ENCODE measurements at regions not wholly inside any gene's neighbourhood (a gene's known extent, or its start where the extent isn't known, plus 50 kb on each side); places are given as distances from the start of the nearest gene placed in this dataset.
"Not testable (repeated sequence)": the region's sequence is repeated elsewhere in the genome, so short reads cannot be mapped to it uniquely, and the experiment has no call there.

- Histone ChIP-seq H3K4me3 (ENCODE audit: low read depth, low read length) (no peak overlapping the region), H3K36me3 (ENCODE audit: control insufficient read depth, insufficient read depth, low read length) (no peaks in the 10 kb centered on the region), H3K27me3 (ENCODE audit: control insufficient read depth, insufficient read depth, low read length) (no peaks in the 10 kb centered on the region)
- DNase-seq (ENCODE audit: low read depth): no peak
- no peak for TF ChIP-seq CTCF (IDR thresholded peaks at IDR 0.05; ENCODE audit: insufficient read depth, low read length, poor library complexity, severe bottlenecking)
Measured at GRCh38 chr2:4930704-4931103, 761.5 kb upstream of the SOX11 start.

- TF ChIP-seq CTCF (IDR thresholded peaks at IDR 0.05; ENCODE audit: insufficient read depth, low read length, poor library complexity, severe bottlenecking): no peak
- no peak for DNase-seq (ENCODE audit: low read depth)
- Histone ChIP-seq H3K4me3 (ENCODE audit: low read depth, low read length) (no peak overlapping the region), H3K36me3 (ENCODE audit: control insufficient read depth, insufficient read depth, low read length) (no peaks in the 10 kb centered on the region), H3K27me3 (ENCODE audit: control insufficient read depth, insufficient read depth, low read length) (no peaks in the 10 kb centered on the region)
Measured at GRCh38 chr2:4931721-4932365, 760.3 kb upstream of the SOX11 start.

- H3K36me3 ChIP-seq (ENCODE audit: control insufficient read depth, insufficient read depth, low read length); H3K4me3 ChIP-seq (ENCODE audit: low read depth, low read length); H3K27me3 ChIP-seq (ENCODE audit: control insufficient read depth, insufficient read depth, low read length); DNase-seq (ENCODE audit: low read depth): not testable (repeated sequence)
Measured at GRCh38 chr2:4935291-4935690, 756.9 kb upstream of the SOX11 start.

- no peak for TF ChIP-seq CTCF (IDR thresholded peaks at IDR 0.05; ENCODE audit: insufficient read depth, low read length, poor library complexity, severe bottlenecking)
- no peak for DNase-seq (ENCODE audit: low read depth)
- no peak overlapping the region for H3K4me3 ChIP-seq (ENCODE audit: low read depth, low read length)
- H3K27me3 ChIP-seq (ENCODE audit: control insufficient read depth, insufficient read depth, low read length): no peaks in the 10 kb centered on the region
- no peaks in the 10 kb centered on the region for H3K36me3 ChIP-seq (ENCODE audit: control insufficient read depth, insufficient read depth, low read length)
Measured at GRCh38 chr2:4937550-4937949, 754.6 kb upstream of the SOX11 start.

- Histone ChIP-seq H3K4me3 (ENCODE audit: low read depth, low read length) (no peak overlapping the region), H3K36me3 (ENCODE audit: control insufficient read depth, insufficient read depth, low read length) (no peaks in the 10 kb centered on the region), H3K27me3 (ENCODE audit: control insufficient read depth, insufficient read depth, low read length) (no peaks in the 10 kb centered on the region)
- TF ChIP-seq CTCF (IDR thresholded peaks at IDR 0.05; ENCODE audit: insufficient read depth, low read length, poor library complexity, severe bottlenecking): no peak
- DNase-seq (ENCODE audit: low read depth): no peak
Measured at GRCh38 chr2:4938206-4938605, 754.0 kb upstream of the SOX11 start.

- H3K4me3 ChIP-seq (ENCODE audit: low read depth, low read length): no peak overlapping the region
- TF ChIP-seq CTCF (IDR thresholded peaks at IDR 0.05; ENCODE audit: insufficient read depth, low read length, poor library complexity, severe bottlenecking): no peak
- H3K36me3 ChIP-seq (ENCODE audit: control insufficient read depth, insufficient read depth, low read length): no peaks in the 10 kb centered on the region
- no peaks in the 10 kb centered on the region for H3K27me3 ChIP-seq (ENCODE audit: control insufficient read depth, insufficient read depth, low read length)
- DNase-seq (ENCODE audit: low read depth): no peak
Measured at GRCh38 chr2:4942441-4942840, 749.7 kb upstream of the SOX11 start.
